ENCODE measurements at regions not wholly inside any gene's neighbourhood (a gene's known extent, or its start where the extent isn't known, plus 50 kb on each side); places are given as distances from the start of the nearest gene placed in this dataset.

GRCh38 chr1:79815115-79815514 is 808.6 kb upstream of the ADGRL4 start:
- H3K27me3 ChIP-seq, result no peaks in the 10 kb centered on the region
- TF ChIP-seq CTCF (IDR thresholded peaks at IDR 0.05) (no peak), POLR2A (IDR thresholded peaks at IDR 0.05) (no peak)
- intact Hi-C loops (cut with DNase I), result no loop called here
- no peaks in the 10 kb centered on the region for H3K36me3 ChIP-seq (replicated peaks in 1 of 2)
- H3K9me3 ChIP-seq (replicated peaks in 1 of 3), result no peaks in the 10 kb centered on the region
- no peaks in the 10 kb centered on the region for H3K4me1 ChIP-seq (replicated peaks in 1 of 2)
- H3K27ac ChIP-seq, result no peak overlapping the region
- 60 to 70% (median 68%) methylated on average over 3 of the region's 3 CpGs for WGBS, 4 donors
- DNase-seq, result no peak
- H3K4me3 ChIP-seq, result no peak overlapping the region

GRCh38 chr1:79811173-79811572 is 804.6 kb upstream of the ADGRL4 start:
- Histone ChIP-seq H3K27me3 (no peaks in the 10 kb centered on the region), H3K27ac (no peak overlapping the region), H3K4me1 (replicated peaks in 1 of 2) (no peaks in the 10 kb centered on the region), H3K36me3 (replicated peaks in 1 of 2) (no peaks in the 10 kb centered on the region), H3K4me3 (no peak overlapping the region), H3K9me3 (replicated peaks in 1 of 3) (no peaks in the 10 kb centered on the region)
- TF ChIP-seq POLR2A (IDR thresholded peaks at IDR 0.05) (no peak), CTCF (IDR thresholded peaks at IDR 0.05) (no peak)
- 46 to 72% (median 54%) methylated on average over 3 of the region's 3 CpGs for WGBS, 4 donors
- DNase-seq, result no peak
- intact Hi-C loops (cut with DNase I), result no loop called here

- intact Hi-C loops (cut with DNase I), result no loop called here
- no peak overlapping the region for H3K27ac ChIP-seq
- 56 to 69% (median 66%) methylated on average over 3 of the region's 3 CpGs for WGBS, 4 donors
- H3K27me3 ChIP-seq, result no peaks in the 10 kb centered on the region
- no peaks in the 10 kb centered on the region for H3K4me1 ChIP-seq (replicated peaks in 1 of 2)
- TF ChIP-seq POLR2A (IDR thresholded peaks at IDR 0.05) (no peak), CTCF (IDR thresholded peaks at IDR 0.05) (no peak)
- no peaks in the 10 kb centered on the region for H3K36me3 ChIP-seq (replicated peaks in 1 of 2)
- H3K9me3 ChIP-seq (replicated peaks in 1 of 3), result no peaks in the 10 kb centered on the region
- no peak for DNase-seq
- no peak overlapping the region for H3K4me3 ChIP-seq
These were observed 802.4 kb upstream of the ADGRL4 start for GRCh38 chr1:79808816-79809475.

- Histone ChIP-seq H3K36me3 (replicated peaks in 1 of 2) (no peaks in the 10 kb centered on the region), H3K4me3 (no peak overlapping the region), H3K4me1 (replicated peaks in 1 of 2) (no peaks in the 10 kb centered on the region), H3K27me3 (no peaks in the 10 kb centered on the region), H3K9me3 (replicated peaks in 1 of 3) (no peaks in the 10 kb centered on the region), H3K27ac (no peak overlapping the region)
- intact Hi-C loops (cut with DNase I), result no loop called here
- no peak for TF ChIP-seq CTCF (IDR thresholded peaks at IDR 0.05)
- WGBS, 4 donors, result 59 to 72% (median 66%) methylated on average over 2 of the region's 2 CpGs
- no peak for DNase-seq
These were observed 801.3 kb upstream of the ADGRL4 start for GRCh38 chr1:79807816-79808215.

Measured in adrenal gland (tissue), 9 donors.